HG03571 (cell line): ENCODE measurements at regions not wholly inside any gene's neighbourhood (a gene's known extent, or its start where the extent isn't known, plus 50 kb on each side); places are given as distances from the start of the nearest gene placed in this dataset.
"Not testable (repeated sequence)": the region's sequence is repeated elsewhere in the genome, so short reads cannot be mapped to it uniquely, and the experiment has no call there.

Source experiments
- ATAC-seq: cut with Tn5 transposase; IDR thresholded peaks from one replicate; pipeline ENCODE4 v1.9.1; 2021; ENCODE audit not compliant: unreplicated experiment

DNA sequence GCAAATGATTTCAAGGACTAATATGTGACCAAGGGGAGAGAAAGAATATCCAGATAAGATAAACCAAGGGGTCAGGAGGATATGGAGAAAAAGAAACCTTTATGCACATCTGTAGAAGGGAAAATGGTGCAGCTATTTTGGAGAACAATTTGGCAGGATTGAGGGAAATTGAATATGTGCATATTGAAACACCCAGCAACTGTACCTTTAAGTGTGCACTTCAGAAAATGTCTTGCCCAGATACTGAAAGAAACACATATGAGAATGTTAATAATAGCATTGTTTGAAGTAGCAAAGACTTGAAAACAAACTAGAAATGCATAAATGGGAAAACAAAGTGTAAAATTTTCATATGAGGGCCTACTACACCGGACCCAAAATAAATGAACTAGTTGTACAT is 599.6 kb downstream of the PSAT1 start:
- no peak for ATAC-seq

DNA sequence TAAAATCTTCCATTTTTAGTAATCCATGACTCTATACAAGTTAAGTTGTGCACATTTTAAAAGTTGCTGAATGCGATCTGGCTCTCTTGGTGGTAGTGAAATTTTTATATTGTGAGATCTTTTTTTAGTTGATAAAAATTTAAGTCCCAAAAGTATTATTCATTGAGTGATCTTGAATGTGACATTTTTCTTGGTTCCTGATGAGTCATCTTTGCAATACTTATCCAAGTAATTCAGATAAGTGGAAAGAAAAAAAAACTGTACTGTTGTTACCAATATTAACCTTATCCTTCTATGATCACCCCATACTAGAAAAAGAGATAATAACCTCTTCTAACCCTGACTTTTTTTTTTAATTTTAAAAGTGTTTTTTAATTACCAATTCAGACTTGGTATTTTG is 601.3 kb downstream of the PSAT1 start:
- no peak for ATAC-seq

DNA sequence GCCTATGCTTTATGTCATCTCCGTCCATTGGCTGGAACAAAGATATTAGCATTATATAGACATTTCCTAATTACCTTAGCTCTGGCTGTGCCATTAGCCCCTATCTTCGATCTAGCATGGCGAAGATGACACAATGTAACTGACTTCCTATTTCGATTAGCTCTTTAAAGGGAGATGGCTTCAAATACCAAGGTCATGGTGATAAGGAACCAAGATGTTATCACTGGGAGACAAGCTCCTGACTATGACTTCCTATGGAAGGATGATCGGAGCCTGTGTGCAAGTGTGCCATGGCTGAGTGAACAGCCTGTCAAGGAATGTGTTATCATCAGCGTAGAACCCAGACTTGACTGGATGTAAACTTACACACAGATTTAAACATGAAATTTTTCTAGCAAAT is 602.1 kb downstream of the PSAT1 start:
- ATAC-seq, result no peak

DNA sequence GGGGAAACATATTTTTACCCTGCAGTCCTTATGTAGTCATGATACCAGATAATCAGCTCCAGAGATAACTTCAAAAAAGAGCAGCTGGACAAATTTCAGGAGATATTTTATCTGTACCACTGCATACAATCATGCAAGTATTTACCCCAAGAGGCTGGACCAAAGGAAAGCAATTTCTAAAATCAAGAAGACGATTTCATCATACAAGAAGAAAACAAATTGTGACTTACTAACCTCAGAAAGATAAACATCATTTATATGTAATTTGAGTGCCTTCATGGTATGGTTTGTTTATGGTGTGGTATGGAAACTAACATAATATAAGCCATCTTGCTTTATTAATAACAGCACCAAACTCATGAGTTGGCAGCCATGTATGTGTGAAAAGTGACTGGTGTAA is 603.6 kb downstream of the PSAT1 start:
- no peak for ATAC-seq

DNA sequence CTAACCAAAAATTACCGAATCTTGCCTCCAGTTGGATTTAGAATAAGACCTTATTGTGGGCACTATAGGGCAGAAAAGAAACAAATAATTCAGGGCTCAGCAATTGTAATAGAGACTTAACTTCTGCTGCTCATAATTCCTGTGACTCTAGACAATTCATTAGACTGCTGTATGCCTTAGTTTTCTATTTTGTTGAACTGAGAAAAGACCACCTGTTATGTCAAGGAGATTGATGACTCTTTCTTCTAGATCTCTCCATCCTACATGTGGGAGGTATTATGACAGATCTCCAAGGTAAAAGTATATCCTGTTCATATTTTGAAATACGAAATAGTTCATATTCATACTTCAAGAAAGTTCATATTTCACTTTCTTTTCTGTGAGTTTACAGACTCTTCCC is 605.1 kb downstream of the PSAT1 start:
- ATAC-seq, result no peak

DNA sequence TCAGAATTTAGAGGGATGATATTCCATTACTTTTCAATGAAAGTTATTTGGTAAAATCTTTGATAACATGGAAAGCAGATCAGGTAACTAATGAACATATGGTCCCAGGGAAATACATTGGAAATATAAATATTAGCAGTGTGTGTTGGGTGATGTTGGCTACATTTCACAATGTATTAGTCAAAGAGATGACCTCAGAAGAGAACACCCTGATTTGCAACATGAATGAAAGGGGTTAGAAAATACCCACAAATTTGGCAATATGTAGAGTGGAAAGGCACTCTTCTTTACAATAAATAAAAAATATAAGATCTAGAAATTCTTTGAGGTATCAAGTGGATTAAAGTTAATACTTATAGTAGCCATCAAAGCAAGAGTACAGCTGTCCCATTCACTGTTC is 606.7 kb downstream of the PSAT1 start:
- no peak for ATAC-seq

DNA sequence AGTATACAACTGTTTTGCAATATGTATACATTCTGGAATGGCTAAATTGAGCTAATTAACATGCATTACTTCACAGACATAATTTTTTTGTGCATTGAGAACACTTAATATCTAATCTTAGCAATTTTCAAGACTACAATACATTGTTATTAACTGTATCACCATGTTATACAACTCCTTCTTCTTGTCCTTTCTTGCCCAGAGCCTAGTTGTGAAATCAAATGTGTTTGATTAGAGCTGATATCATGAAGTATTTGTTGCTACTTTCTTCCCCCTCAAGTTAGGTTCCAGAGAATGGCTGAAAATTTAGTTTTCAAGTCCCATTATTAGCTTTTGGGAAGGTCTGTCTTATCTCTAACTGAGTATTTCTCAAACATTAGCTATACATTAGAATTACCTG is 607.8 kb downstream of the PSAT1 start:
- ATAC-seq, result no peak

DNA sequence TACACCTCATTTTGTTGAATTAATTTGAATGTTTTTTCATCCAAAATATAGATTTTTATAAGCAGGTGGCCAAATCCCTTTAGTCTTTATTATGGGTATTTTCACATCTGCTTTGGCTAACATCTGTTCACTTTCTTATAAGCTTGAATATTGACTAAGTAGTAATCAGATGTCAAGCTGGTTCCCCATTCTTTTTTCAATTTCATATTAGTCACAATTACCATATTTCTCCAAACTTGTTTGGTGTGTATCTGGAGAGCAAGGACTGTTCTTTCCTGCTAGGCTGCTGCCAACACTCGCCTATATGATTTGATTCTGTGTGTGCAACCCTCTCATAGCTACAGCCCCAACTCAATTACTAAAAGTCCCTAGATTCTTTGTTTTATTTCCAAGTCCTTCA is 608.5 kb downstream of the PSAT1 start:
- ATAC-seq, result no peak

DNA sequence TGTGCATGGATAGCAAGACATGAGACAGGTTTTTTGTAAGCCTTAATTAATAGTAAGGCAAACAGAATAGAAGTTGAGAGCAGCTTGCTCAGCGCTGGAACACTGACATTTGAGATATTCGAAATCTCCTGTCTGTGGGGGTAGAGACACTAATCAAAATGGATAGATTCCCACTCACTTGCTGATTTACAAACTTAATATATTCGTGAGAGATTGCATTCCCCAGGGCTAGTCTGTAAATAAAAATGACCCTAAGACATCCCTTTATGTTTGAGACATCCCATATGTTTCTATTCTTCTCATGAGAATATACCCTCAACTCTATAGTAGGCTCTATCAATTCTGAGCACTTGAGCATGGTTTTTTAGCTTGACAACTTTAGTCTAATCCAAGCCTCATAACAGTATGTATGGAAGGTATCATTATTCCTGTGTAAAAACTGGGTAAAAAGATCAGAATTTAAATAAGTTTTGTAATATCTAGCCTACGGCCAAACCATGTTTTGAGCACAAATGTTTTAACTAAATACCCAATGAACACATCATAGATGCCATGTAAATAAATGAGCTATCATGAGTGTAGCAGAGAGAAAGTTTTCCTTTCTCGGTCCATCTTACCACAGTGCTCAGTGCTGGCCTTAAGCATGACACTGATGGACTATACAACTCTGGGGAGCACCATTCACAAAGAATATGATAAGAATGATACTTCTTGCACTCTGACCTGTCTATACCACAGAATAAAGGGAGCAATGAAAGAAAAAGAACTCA is 609.2 kb downstream of the PSAT1 start:
- ATAC-seq, result no peak

DNA sequence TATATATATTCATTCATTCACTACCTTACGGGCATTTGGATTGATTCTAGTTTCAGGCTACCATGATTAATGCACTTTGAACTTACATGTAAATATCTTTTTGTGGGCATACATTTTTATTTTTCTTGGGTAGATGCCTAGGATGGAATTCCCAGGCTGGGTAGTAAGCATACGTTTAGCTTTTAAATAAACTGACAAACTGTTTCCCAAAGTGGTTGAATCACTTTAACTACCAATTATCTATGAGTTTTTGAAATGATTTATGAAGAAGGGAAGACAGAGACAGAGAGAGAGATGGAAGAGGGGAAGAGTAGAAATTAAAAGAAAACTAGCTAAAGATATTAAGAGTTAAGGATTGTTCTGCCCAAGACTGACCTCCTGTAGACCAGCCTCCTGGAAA is 612.6 kb downstream of the PSAT1 start:
- ATAC-seq, result no peak

DNA sequence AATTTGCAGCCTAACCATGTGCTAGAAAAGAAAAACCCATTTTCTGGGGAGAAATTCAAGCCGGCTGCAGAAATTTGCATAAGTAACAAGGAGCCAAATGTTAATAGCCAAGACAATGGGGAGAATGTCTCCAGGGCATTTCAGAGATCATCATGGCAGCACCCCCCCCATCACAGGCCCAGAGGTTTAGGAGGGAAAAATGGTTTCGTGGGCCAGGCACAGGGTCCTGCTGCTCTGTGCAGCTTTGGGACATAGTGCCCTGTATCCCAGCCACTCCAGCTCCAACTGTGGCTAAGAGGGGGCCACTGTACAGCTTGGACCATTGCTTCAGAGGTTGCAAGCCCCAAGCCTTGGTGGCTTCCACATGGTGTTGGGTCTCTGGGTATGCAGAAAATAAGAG is 620.0 kb downstream of the PSAT1 start:
- not testable (repeated sequence) for ATAC-seq

DNA sequence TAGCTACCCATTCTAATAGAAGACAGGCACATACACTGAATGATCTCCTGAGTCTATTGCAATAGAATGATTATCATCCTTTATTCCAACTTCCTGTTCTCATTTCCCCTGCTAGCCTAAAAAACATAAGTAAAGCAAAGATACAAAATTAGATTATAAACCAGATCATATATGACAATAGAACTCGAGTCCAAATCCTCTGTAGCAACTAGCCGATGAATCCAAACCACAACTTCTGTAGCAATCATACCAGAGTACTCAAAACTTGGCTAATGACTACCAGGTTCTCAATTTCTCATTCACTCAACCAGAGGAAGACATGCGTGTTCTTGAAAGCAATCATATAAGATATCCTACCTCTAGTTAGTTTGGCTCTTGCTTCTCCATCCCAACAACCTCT is 622.1 kb downstream of the PSAT1 start:
- ATAC-seq, result no peak

DNA sequence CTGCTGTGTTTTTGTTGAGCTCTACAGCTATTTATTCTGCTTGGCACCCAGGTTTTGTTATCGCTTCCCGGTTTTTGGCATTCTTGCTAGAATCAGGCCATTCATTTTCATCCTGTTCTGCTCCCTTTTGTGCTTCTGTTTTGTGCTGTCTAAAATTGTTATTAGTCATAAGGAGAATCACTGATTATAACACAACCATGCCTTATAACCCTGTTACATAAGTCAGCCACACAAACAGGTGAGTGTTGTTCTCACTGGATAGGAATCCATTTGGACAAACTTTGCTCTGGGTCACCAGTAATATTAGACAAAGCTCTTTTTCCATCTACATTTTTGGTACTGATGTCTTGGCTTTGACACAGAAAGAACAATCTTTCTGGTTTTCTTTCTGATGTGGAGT is 622.8 kb downstream of the PSAT1 start:
- ATAC-seq, result no peak

DNA sequence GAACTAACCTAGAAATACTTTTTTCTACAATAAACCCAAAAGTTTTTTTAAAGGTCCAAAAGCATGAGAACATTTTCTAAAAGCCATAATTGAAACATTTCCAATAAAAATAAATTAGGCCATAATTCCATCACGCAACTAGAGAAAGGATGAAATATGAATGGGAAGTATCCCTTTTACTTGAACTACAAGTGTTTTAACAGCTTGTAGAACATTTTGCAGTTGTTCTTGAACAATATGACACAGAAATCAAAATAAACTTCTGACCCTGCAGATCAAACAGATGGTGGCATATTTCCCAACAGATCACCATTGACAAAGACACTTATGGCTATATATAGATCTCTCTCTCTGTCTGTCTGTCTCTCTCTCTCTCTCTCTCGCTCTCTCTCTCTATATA is 624.4 kb downstream of the PSAT1 start:
- ATAC-seq, result no peak

DNA sequence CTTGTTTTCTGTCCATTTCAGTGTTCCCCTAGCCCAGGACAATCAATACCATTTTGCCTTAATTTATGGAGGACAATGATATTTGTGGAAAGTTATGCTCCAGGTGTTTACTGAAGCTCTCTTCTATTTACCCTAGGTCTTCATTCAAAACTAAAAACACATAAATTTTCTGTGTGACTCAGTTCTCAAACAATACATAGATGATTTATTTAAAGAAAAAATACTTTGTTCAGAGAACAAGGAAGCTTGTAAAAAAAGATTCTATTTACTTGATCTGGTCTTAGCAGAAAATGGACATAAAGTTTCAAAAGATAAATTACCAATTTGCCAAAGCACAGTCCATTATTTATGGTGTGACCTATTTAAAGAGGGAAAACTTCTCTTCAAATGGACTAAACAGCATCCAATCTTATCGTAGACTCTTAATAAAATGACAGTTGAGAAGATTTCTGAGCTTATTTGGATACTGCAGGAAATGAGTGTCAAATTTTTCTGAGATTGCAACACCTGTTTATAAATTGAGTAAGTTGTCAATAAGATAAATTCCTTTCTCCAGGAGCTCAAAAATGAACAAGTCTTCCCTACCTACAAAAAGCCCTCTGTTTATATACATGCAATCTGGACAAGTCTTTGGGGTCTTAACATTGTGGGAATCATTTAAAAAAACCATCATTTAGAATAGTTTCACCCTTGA is 627.2 kb downstream of the PSAT1 start:
- ATAC-seq, result no peak

DNA sequence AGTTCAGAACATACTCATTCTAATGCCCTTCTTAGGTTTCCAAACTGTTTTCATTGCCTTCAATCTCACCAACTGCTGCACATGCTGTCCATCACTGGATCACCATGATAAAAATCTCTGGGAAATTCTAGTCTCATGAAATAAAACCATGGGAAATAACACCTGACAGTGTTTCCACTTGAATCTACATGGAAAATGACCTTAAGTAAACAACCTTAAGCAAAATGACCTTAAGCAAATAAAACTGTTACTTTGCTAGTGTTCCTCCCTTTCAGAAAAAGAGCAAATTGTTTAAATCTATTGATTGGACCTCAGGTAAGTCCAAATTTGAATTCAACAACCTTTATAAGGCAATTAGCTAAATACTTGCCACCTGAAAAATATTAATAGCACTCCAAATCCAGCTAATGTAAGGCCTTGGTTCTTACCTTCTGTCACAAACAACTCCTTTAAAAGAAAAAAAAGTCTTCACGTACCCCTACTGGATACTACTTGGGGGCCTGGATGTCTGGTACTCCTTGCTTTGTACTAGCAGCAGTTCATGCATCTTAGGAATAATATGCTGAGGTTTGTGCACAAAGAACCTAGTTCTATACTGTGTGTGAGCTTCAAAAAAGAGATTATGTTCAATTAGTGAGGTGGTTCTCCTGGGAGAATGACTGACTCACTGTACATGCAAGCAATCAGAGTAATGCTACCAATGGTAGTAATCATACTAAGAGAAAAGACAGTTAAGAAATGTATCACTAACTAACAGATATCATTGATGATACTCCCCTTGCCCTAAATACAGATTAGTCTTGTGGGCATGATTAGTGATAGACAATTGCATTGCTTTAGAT is 630.4 kb downstream of the PSAT1 start:
- ATAC-seq, result no peak

DNA sequence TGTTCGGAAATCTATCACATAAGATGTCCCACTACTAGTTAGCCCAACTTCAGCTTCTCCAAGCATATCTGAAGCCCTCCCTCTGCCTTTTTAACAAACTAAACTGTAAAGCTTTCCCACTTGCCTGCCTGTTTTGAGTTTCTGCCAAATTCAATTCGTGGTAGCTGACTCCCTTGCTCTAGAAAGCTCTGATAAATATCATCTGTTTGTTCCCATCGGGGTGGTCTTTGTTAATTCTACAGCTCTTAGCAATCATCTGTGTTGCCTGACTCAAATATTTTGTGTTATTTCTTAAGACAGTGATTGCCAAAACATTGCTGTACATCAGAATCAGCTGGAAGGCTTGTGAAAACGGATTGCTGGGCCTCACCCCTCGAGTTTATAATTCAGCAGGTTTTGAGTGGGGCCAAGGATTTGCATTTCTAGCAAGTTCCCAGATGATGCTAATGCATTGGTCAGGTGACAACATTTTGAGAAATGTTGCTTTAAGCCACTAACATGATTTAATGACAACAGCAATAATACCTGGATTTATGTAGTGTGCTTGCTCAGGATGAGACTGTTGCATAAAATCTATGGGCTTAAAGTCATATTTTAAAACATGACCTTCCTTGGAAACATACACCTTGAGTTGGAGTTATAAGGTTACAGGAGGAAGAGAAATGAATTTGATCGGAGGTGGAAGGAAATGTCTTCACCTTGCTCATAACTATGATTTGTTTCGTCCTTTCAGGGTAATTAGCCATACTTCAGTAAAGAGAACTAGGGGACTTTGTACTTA is 631.9 kb downstream of the PSAT1 start:
- no peak for ATAC-seq

DNA sequence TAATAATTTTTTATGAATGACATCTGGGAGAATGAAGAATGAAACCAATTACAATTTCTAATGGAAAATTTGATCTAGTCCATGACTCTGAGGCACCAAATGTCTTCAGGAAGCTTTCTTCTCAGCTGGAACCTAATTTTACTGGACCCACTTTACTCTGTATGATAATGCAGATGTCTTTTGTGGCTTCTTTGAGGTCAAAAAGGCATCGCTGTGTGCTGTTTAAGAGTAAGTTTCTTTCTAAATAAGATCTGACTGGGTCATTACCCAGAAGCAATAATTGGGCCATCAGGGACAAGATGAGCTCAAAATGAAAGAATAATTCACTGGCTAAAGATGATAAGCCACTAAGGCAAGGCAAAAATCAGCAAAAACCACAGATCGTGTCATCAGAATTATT is 633.4 kb downstream of the PSAT1 start:
- ATAC-seq, result no peak

DNA sequence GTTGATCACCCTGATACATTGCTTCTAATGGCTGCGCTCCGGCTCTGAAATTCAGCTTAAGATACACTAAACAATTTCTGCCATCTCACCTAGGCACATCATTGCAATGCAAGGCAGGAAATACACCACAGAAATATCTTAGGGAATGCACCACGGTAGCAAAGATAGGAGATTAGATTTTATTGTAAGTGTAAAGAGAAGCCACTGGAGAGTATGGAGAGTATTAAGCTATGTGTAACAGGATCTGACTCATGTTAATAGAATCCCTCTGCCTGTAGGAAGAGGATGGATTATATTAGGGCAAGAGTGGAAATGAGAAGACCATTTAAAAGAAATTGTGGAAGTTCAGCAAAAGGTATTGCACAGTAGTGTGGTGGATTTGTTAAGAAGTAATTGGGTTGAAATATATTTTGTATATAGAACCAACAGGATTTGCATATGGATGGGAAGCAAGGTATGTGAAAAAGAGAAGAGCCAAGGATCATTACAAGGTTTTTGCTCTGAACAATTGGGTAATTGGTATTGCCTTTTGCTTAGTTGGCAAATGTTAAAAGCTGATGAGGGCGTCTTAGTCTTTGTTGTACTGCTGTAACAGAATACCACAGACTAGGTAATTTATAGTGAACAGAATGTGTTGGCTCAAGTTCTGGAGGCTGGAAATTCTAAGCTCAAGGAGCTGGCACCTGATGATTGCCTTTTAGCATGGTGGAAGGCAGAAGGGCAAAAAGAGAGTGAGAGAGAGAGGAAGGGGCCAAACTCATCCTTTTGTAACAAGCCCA is 636.1 kb downstream of the PSAT1 start:
- no peak for ATAC-seq

DNA sequence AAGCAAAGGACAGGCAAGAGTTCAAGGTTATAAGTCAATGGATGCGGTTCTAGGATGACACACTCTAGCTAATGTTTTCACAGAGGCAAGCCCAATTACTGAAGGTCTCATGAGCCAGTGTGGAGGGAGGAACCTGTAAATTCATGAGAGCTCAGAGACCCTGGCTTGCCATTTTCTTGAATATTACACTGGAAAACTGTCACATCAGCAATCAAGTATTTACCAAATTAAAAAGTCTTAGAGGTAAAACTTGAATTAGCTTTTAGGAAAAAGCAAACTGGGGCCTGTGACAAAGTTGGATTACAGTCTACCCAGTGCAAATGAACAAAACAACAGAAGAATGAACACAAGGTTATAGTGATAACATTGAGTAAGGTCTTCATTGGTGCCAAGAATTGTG is 636.9 kb upstream of the TLE4 start:
- no peak for ATAC-seq
